Ovary (tissue), 7 donors: ENCODE measurements at regions not wholly inside any gene's neighbourhood (a gene's known extent, or its start where the extent isn't known, plus 50 kb on each side); places are given as distances from the start of the nearest gene placed in this dataset.

Source experiments
- DNase-seq, 5 donors: peaks; one replicate each; pipeline ENCODE4 v3.0.0-alpha.2; 2019 to 2020
- H3K27ac ChIP-seq, 2 donors: fragments of 200-600 bp; one replicate each; pipeline versions ENCODE4 v1.5.1 to v1.8.0; 2019 to 2022
- H3K27me3 ChIP-seq: fragments of 200-600 bp; one replicate; pipeline ENCODE4 v1.8.0; 2022
- H3K36me3 ChIP-seq: fragments of 200-600 bp; sonication (generic); one replicate; pipeline ENCODE4 v1.5.1; 2019
- H3K4me1 ChIP-seq: one replicate; pipeline ENCODE4 v1.8.1; 2013; ENCODE audit warnings: mild to moderate bottlenecking, moderate library complexity; ENCODE audit not compliant: insufficient read depth
- H3K4me3 ChIP-seq: fragments of 200-600 bp; sonication (generic); one replicate; pipeline ENCODE4 v1.5.1; 2017
- H3K9me3 ChIP-seq, 2 donors: fragments of 200-600 bp in 1 of 2; sonication (generic) in 1 of 2; one replicate each; pipeline versions ENCODE4 v1.5.1 to v1.8.1; 2013 to 2019; ENCODE audit warnings: mild to moderate bottlenecking in 1 of 2, moderate library complexity in 1 of 2
- EP300 ChIP-seq: sonication (generic); formaldehyde crosslinking; IDR thresholded peaks from one replicate; pipeline ENCODE4 v1.6.1; 2017; ENCODE audit warnings: antibody characterized with exemption
- POLR2A ChIP-seq: fragments of 450-650 bp; IDR thresholded peaks from one replicate; pipeline ENCODE4 v1.6.1; 2017; ENCODE audit warnings: antibody characterized with exemption, mild to moderate bottlenecking, moderate library complexity
- WGBS, 3 donors: extraction: QIAGEN DNeasy Blood & Tissue Kit in 1 of 3; methylation state at CpG; one replicate each; pipeline versions ENCODE4 v1.1.5 to v1.1.7; 2013 to 2017; 5-methylcytosine and 5-hydroxymethylcytosine counted together
- intact Hi-C, 4 donors: fragments of 100-400 bp; cut with DNase I; formaldehyde crosslinking; loops; one replicate each; pipeline versions ENCODE4 v1.11.0 to v1.15.1; 2022 to 2023
- TF ChIP-seq, protein P1 (sequence below), 3 donors: fragments of 450-650 bp in 2 of 3; fragments of 200-600 bp in 1 of 3; IDR thresholded peaks; one replicate each; pipeline versions ENCODE4 v1.5.1 to v1.8.0; 2016 to 2022; ENCODE audit warnings: antibody characterized with exemption in 3 of 3, mild to moderate bottlenecking in 1 of 3
- donor health status: DM: no; HTN: no; CAD: no; lungs with moderate emphysema.
- donor health status: DM: no; HTN: no; CAD: no.
- donor health status: Bipolar disorder and iron deficiency.
- donor health status: DM: no; HTN: no; CAD: no.
- donor health status: DM: yes; HTN: yes; CAD: no.

DNA sequence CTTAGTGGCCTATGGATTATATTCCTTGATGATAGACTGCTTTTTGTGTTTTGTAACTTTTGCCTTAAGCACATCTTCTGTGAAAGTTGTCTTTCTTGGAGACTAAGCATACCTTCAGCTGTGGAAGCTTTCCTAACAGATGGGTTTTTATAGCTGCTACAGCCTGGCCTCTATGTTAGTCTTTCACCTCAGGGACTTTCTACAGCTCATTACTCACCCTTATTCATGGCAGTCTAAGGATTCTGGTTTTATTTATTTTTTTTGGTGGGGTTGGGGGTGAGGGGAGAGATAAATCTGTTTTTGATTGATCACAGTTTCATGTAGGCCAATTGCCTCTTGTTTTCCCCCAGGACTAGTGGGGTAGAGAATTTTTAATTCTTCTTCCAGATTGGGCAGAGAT lies 219.9 kb downstream of the DKK1 start:
- Histone ChIP-seq H3K36me3 (no peaks in the 10 kb centered on the region), H3K4me1 (no peaks in the 10 kb centered on the region), H3K27me3 (no peaks in the 10 kb centered on the region), H3K9me3 (no peaks in the 10 kb centered on the region), H3K4me3 (no peak overlapping the region), H3K27ac (no peak overlapping the region)
- intact Hi-C loops, result no loop called here
- TF ChIP-seq POLR2A (no peak), EP300 (no peak)
- TF ChIP-seq, protein P1, sequence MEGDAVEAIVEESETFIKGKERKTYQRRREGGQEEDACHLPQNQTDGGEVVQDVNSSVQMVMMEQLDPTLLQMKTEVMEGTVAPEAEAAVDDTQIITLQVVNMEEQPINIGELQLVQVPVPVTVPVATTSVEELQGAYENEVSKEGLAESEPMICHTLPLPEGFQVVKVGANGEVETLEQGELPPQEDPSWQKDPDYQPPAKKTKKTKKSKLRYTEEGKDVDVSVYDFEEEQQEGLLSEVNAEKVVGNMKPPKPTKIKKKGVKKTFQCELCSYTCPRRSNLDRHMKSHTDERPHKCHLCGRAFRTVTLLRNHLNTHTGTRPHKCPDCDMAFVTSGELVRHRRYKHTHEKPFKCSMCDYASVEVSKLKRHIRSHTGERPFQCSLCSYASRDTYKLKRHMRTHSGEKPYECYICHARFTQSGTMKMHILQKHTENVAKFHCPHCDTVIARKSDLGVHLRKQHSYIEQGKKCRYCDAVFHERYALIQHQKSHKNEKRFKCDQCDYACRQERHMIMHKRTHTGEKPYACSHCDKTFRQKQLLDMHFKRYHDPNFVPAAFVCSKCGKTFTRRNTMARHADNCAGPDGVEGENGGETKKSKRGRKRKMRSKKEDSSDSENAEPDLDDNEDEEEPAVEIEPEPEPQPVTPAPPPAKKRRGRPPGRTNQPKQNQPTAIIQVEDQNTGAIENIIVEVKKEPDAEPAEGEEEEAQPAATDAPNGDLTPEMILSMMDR (IDR thresholded peaks at IDR 0.05), result no peak
- DNase-seq, result no peak

DNA sequence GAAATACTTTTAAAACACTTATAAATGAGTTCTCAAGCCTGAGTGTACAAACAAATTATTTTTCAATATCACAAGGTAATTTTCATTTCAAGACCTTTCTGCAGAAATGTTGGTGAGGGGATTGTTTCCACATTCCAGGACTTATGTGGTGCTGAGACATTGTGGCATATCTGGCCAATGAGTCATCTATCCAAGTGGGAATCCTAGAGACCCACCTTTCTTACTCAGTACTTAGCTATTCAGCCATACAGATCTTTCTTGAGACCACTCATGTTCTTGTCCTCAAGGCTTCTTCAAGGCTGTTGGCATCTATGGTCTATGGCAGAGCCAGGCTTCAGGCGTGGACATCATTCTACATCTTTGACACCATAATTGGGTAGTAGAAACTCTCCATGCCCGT lies 225.4 kb downstream of the DKK1 start:
- Histone ChIP-seq H3K36me3 (no peaks in the 10 kb centered on the region), H3K27ac (no peak overlapping the region), H3K4me3 (no peak overlapping the region), H3K27me3 (no peaks in the 10 kb centered on the region), H3K4me1 (no peaks in the 10 kb centered on the region), H3K9me3 (no peaks in the 10 kb centered on the region)
- intact Hi-C loops, result no loop called here
- DNase-seq, result no peak
- WGBS, 3 donors, result 59 to 68% (median 66%) methylated on average over 2 of the region's 2 CpGs
- TF ChIP-seq EP300, result no peak
- TF ChIP-seq, protein P1 (IDR thresholded peaks at IDR 0.05), result no peak
- no peak for TF ChIP-seq POLR2A

DNA sequence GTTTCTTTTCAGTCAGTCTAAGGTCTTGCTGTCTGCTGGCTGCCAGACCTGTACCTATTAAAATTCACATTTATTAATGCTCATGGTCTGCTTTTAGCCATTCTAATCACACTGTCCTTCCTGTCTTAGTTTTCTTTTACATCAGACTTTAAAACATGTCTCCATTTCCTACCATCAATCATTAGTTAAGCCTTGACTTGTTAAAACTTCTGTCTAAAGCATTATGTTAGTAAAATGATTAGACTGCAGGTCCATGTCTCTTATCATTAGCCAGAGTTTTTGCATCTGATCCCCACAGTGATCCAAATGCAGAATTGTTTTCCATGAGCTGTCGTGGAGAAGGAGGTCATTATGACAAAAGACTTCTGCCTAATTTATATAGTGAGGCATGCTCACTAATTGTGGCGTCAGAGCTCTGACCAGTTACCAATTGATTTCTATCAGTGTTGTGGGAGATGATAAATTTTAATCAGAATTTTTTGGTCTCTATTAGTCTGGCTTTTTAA lies 226.5 kb downstream of the DKK1 start:
- no peaks in the 10 kb centered on the region for H3K4me1 ChIP-seq
- intact Hi-C loops, result no loop called here
- 25 to 30% (median 25%) methylated on average over 2 of the region's 2 CpGs for WGBS, 3 donors
- H3K36me3 ChIP-seq, result no peaks in the 10 kb centered on the region
- no peaks in the 10 kb centered on the region for H3K9me3 ChIP-seq
- H3K27ac ChIP-seq, result no peak overlapping the region
- no peak for DNase-seq
- no peak overlapping the region for H3K4me3 ChIP-seq
- TF ChIP-seq, protein P1 (IDR thresholded peaks at IDR 0.05), result no peak
- no peak for TF ChIP-seq EP300
- TF ChIP-seq POLR2A, result no peak
- H3K27me3 ChIP-seq, result no peaks in the 10 kb centered on the region

DNA sequence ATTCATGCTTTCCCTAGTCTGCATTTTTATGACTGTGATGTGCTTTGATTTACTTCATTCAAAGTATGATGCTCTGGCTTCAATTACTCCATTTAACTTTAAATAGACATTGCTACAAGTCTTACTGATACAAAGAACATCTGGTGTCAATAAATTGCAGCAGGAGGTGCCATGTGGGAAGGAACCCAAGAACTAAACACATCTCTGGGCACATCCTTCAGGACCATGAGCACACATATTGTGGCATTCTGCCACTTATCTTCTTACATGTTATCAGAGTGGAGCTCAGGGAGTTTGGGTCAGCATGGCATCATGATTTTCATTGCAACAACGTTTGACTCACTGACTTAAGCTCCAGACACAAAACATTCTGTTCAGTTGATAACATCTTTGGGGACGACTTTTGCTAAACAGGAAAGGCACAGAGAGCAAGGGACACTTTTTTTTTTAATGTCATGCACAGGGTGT lies 227.0 kb downstream of the DKK1 start:
- no peak for DNase-seq
- Histone ChIP-seq H3K36me3 (no peaks in the 10 kb centered on the region), H3K27me3 (no peaks in the 10 kb centered on the region), H3K27ac (no peak overlapping the region), H3K9me3 (no peaks in the 10 kb centered on the region), H3K4me1 (no peaks in the 10 kb centered on the region), H3K4me3 (no peak overlapping the region)
- TF ChIP-seq EP300 (no peak), POLR2A (no peak)
- TF ChIP-seq, protein P1 (IDR thresholded peaks at IDR 0.05), result no peak
- WGBS, 3 donors, result 9 to 11% (median 9%) methylated on average over 2 of the region's 2 CpGs
- intact Hi-C loops, result no loop called here

DNA sequence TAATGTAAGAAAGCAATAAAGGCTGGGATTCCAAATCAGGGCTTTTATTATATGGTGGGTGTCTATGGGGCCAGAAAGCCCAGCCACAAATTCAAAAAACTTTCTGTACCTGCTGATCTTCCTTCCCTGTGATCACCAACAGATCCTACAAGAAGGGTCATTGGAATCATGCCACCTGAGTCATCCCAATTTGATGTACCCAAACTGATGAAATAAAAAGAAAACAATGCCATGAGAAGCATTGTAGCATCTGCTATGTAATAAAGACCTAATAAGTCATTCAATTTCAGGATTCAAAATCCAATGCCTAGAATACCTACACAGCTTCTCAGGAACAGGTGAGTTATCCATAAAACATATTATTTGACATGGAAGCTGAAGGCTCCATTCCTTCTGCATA lies 228.8 kb downstream of the DKK1 start:
- TF ChIP-seq EP300 (no peak), POLR2A (no peak)
- TF ChIP-seq, protein P1 (IDR thresholded peaks at IDR 0.05), result no peak
- Histone ChIP-seq H3K4me3 (no peak overlapping the region), H3K27me3 (no peaks in the 10 kb centered on the region), H3K27ac (no peak overlapping the region), H3K36me3 (no peaks in the 10 kb centered on the region), H3K9me3 (no peaks in the 10 kb centered on the region), H3K4me1 (no peaks in the 10 kb centered on the region)
- intact Hi-C loops, result no loop called here
- no peak for DNase-seq
